Neuronal stem cell (in vitro differentiated cells): ENCODE measurements at regions not wholly inside any gene's neighbourhood (a gene's known extent, or its start where the extent isn't known, plus 50 kb on each side); places are given as distances from the start of the nearest gene placed in this dataset. TPM values are rescaled to one million over a fixed set of nuclear protein-coding genes. Genes with fewer than 3 reads are reported as not detected.
A peak's percentile ranks its signal among the peaks of the same experiment; 100 is the strongest.

ENCODE experiments used
- DNase-seq: peaks from one replicate; pipeline ENCODE4 v3.0.0-alpha.2; 2013; ENCODE audit warnings: low spot score
- H2AFZ ChIP-seq: one replicate; pipeline ENCODE4 v1.6.1; 2013; ENCODE audit warnings: mild to moderate bottlenecking, low read length, inconsistent platforms
- H2AK5ac ChIP-seq: 2 replicates; pipeline ENCODE4 v1.6.1; 2013; ENCODE audit warnings: low read depth, mild to moderate bottlenecking, inconsistent platforms, low read length, moderate library complexity, mixed read lengths
- H2BK120ac ChIP-seq: 2 replicates; pipeline ENCODE4 v1.6.1; 2013; ENCODE audit warnings: low read depth, mild to moderate bottlenecking, inconsistent platforms, low read length, moderate library complexity, mixed read lengths
- H2BK12ac ChIP-seq: one replicate; pipeline ENCODE4 v1.6.1; 2013; ENCODE audit warnings: low read length, inconsistent platforms
- H2BK15ac ChIP-seq: 2 replicates; pipeline ENCODE4 v1.6.1; 2013; ENCODE audit warnings: mild to moderate bottlenecking, low read length, inconsistent platforms, mixed read lengths
- H2BK5ac ChIP-seq: one replicate; pipeline ENCODE4 v1.6.1; 2013; ENCODE audit warnings: inconsistent platforms, mild to moderate bottlenecking, low read length, moderate library complexity
- H3K14ac ChIP-seq: one replicate; pipeline ENCODE4 v1.6.1; 2013; ENCODE audit warnings: low read length, inconsistent platforms
- H3K18ac ChIP-seq: 2 replicates; pipeline ENCODE4 v1.6.1; 2013; ENCODE audit warnings: low read length, inconsistent platforms
- H3K23ac ChIP-seq: 2 replicates; pipeline ENCODE4 v1.6.1; 2013; ENCODE audit warnings: low read depth, mild to moderate bottlenecking, mixed read lengths, low read length, inconsistent platforms; ENCODE audit not compliant: poor library complexity
- H3K27ac ChIP-seq: replicated peaks from 3 replicates; pipeline ENCODE4 v1.5.1; 2013; ENCODE audit warnings: low read length, inconsistent platforms
- H3K27me3 ChIP-seq, 3 experiments: 2 replicates each; pipeline ENCODE4 v1.6.1; 2013; ENCODE audit warnings: low read length in 3 of 3, mild to moderate bottlenecking in 2 of 3, inconsistent platforms in 1 of 3, low read depth in 1 of 3, mixed read lengths in 1 of 3, moderate library complexity in 1 of 3; ENCODE audit not compliant: control insufficient read depth in 3 of 3, insufficient read depth in 3 of 3
- H3K36me3 ChIP-seq, 2 donors: replicated peaks in 1 of 2; 2 replicates each; pipeline ENCODE4 v1.6.1; 2013; ENCODE audit warnings: low read length in 2 of 2; ENCODE audit not compliant: control insufficient read depth in 2 of 2, insufficient read depth in 2 of 2
- H3K4ac ChIP-seq: 2 replicates; pipeline ENCODE4 v1.6.1; 2013; ENCODE audit warnings: inconsistent platforms, mild to moderate bottlenecking, low read length, moderate library complexity
- H3K4me1 ChIP-seq, 2 donors: 1 replicate in 1 of 2; 2 replicates in 1 of 2; pipeline ENCODE4 v1.6.1; 2013; ENCODE audit warnings: low read length in 2 of 2, low read depth in 1 of 2; ENCODE audit not compliant: control insufficient read depth in 2 of 2, insufficient read depth in 1 of 2
- H3K4me2 ChIP-seq: one replicate; pipeline ENCODE4 v1.6.1; 2013; ENCODE audit warnings: mild to moderate bottlenecking, low read length, inconsistent platforms; ENCODE audit not compliant: insufficient read depth, poor library complexity, severe bottlenecking
- H3K4me3 ChIP-seq, 2 donors: 2 replicates each; pipeline ENCODE4 v1.5.1; 2013; ENCODE audit warnings: low read length in 2 of 2, mild to moderate bottlenecking in 2 of 2, inconsistent platforms in 1 of 2, moderate library complexity in 1 of 2
- H3K79me1 ChIP-seq: one replicate; pipeline ENCODE4 v1.6.1; 2013; ENCODE audit warnings: low read depth, mild to moderate bottlenecking, inconsistent platforms, low read length, moderate library complexity
- H3K9ac ChIP-seq: one replicate; pipeline ENCODE4 v1.6.1; 2013; ENCODE audit warnings: mild to moderate bottlenecking, low read depth, low read length, inconsistent platforms; ENCODE audit not compliant: poor library complexity
- H3K9me3 ChIP-seq, 2 donors: replicated peaks in 1 of 2; 2 replicates each; pipeline versions ENCODE3 to v1.6.1; 2013; ENCODE audit warnings: low read length in 2 of 2, mild to moderate bottlenecking in 2 of 2, inconsistent platforms in 1 of 2, low read depth in 1 of 2, mixed read lengths in 1 of 2, moderate library complexity in 1 of 2; ENCODE audit not compliant: control insufficient read depth in 2 of 2, insufficient read depth in 1 of 2
- H4K8ac ChIP-seq: one replicate; pipeline ENCODE4 v1.6.1; 2013; ENCODE audit warnings: low read depth, mild to moderate bottlenecking, inconsistent platforms, low read length, moderate library complexity
- H4K91ac ChIP-seq: one replicate; pipeline ENCODE4 v1.6.1; 2013; ENCODE audit warnings: low read length, low read depth, mild to moderate bottlenecking, inconsistent platforms; ENCODE audit not compliant: poor library complexity
- WGBS, 2 donors: extraction: QIAGEN DNeasy Blood & Tissue Kit; methylation state at CpG; one replicate each; pipeline ENCODE4 v1.1.7; 2013; ENCODE audit warnings: missing lambda C conversion rate in 2 of 2, mixed read lengths in 1 of 2; ENCODE audit not compliant: insufficient read length in 2 of 2, insufficient replicate concordance in 1 of 2; ENCODE audit errors: extremely low coverage in 2 of 2; 5-methylcytosine and 5-hydroxymethylcytosine counted together
- small RNA-seq: library from polyadenylated mRNA; stranded (forward); fragments of <200 nt; extraction: miRNeasy Mini kit (QIAGEN cat#:217004); gene quantifications from one replicate; pipeline ENCODE3, GENCODE V24; 2013; ENCODE audit not compliant: insufficient read depth

DNA sequence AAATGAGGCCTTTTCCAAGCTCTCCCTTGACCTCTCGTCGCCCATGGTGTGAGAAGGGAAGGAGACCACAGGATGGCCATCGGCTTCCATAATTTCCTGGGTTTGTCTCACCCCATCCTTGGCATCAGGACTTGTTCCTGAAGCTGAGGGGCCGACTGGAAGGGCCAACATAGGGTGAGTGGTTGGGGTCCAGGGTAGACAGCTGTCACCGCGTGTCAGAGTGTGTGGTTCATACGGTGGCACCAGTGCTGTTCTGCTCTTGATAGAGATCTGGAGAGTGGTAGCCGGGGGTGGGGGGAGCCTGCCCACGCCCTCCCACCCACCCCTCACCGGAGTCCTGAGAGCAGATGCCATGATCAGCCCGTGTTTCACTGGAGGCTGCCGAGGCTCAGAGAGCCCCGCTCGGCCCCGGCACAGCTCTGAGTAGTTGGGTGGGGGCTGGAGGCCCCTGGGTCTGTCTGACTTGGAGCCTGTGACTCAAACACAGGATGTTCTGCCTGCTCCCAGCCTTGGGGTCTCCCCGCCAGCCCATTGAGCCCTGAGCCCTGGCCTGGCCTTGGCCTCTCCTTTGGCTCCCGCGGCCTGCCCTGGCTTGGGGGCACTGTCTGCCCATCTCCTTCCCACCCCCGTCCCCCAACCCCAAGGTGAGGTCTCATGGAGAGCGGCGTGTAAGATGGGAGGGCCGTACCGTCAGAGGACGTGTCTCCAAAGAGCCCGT lies 53.1 kb upstream of the IER5L start:
- H2AK5ac ChIP-seq: peak overlapping the region; percentile 92
- peaks cover 0 to 3% of the 10 kb centered on the region in 2 donors for H3K9me3 ChIP-seq
- no peak overlapping the region for H3K4me2 ChIP-seq
- no peak overlapping the region for H4K91ac ChIP-seq
- H2BK120ac ChIP-seq: no peak overlapping the region
- no peak overlapping the region for H3K14ac ChIP-seq
- H3K18ac ChIP-seq: peak overlapping the region; percentile 35
- no peak overlapping the region for H4K8ac ChIP-seq
- H2BK15ac ChIP-seq: peak overlapping the region; percentile 68
- H3K27me3 ChIP-seq: peaks cover 0 to 7% (median 0%) of the 10 kb centered on the region in 3 experiments
- no peak overlapping the region for H3K4ac ChIP-seq
- no peak overlapping the region for H2BK5ac ChIP-seq
- no CpG with 5 or more reads among the region's 25 CpGs for WGBS, 2 donors
- no peak overlapping the region for H3K4me3 ChIP-seq
- no peak overlapping the region for H2AFZ ChIP-seq
- no peak for DNase-seq
- H3K4me1 ChIP-seq: peaks cover 0 to 4% of the 10 kb centered on the region in 2 donors
- H2BK12ac ChIP-seq: peak overlapping the region; percentile 30
- peak overlapping the region; percentile 54 for H3K9ac ChIP-seq
- peak overlapping the region; percentile 26 for H3K23ac ChIP-seq
- H3K79me1 ChIP-seq: no peaks in the 10 kb centered on the region
- no peaks in the 10 kb centered on the region for H3K36me3 ChIP-seq
- no peak overlapping the region for H3K27ac ChIP-seq

- no peak overlapping the region for H4K91ac ChIP-seq
- no peak overlapping the region for H2AFZ ChIP-seq
- H2AK5ac ChIP-seq: peak overlapping the region; percentile 83
- H3K4me1 ChIP-seq: peaks cover 4 to 9% of the 10 kb centered on the region in 2 donors
- no peaks in the 10 kb centered on the region for H3K36me3 ChIP-seq
- H3K27ac ChIP-seq: no peak overlapping the region
- H2BK15ac ChIP-seq: no peak overlapping the region
- no peak for DNase-seq
- no peak overlapping the region for H3K4ac ChIP-seq
- no peak overlapping the region for H3K18ac ChIP-seq
- no peak overlapping the region for H4K8ac ChIP-seq
- H3K79me1 ChIP-seq: no peaks in the 10 kb centered on the region
- H3K4me3 ChIP-seq: no peak overlapping the region
- no peak overlapping the region for H3K14ac ChIP-seq
- no peak overlapping the region for H2BK12ac ChIP-seq
- H3K27me3 ChIP-seq: no peaks in the 10 kb centered on the region
- no CpG with 5 or more reads among the region's 2 CpGs for WGBS, 2 donors
- no peak overlapping the region for H3K23ac ChIP-seq
- H3K4me2 ChIP-seq: no peak overlapping the region
- no peak overlapping the region for H3K9ac ChIP-seq
- peaks cover 0 to 3% of the 10 kb centered on the region in 2 donors for H3K9me3 ChIP-seq
- no peak overlapping the region for H2BK5ac ChIP-seq
- H2BK120ac ChIP-seq: no peak overlapping the region
Observed at GRCh38 chr9:129230302-129230701, 52.2 kb upstream of the IER5L start.

Small RNAs in the stretch of these regions (small RNA-seq; reads per million reads assigned to genes)
- gene AL353803.5 (not detected), gene RN7SL159P (not detected)
